HepG2 (cell line): ENCODE measurements at regions not wholly inside any gene's neighbourhood (a gene's known extent, or its start where the extent isn't known, plus 50 kb on each side); places are given as distances from the start of the nearest gene placed in this dataset.

Experiments used
- ATAC-seq: fragments of 200-7000 bp; cut with Tn5 transposase; 3 replicates; pipeline ENCODE4 v1.9.1; 2020; ENCODE audit warnings: mild to moderate bottlenecking, moderate library complexity
- BruUV-seq: library from RNA; stranded (reverse); fragments of 400-500 nt; replicated peaks from 2 replicates; lab custom pipeline; 2021; lab: Mats Ljungman, UMichigan
- CTCF ChIA-PET: fragments of 300-600 bp; formaldehyde crosslinking; extraction: SDS; loops from one replicate; lab custom pipeline; 2021; ENCODE audit warnings: low total read pairs, inconsistent platforms, low intra/inter-chr PET ratio; lab: Yijun Ruan, JAX
- POLR2A ChIA-PET: fragments of 350-600 bp; sonication (Branson Sonifier 250); formaldehyde crosslinking; loops from one replicate; lab custom pipeline; 2020; ENCODE audit warnings: antibody characterized with exemption, inconsistent platforms; lab: Yijun Ruan, JAX
- DNase-seq: peaks from one replicate; pipeline ENCODE4 v3.0.0-alpha.2; 2015; ENCODE audit warnings: low spot score
- FAIRE-seq: peaks from 3 replicates; lab custom pipeline; 2011; peaks lifted over from hg19 to GRCh38; lab: Jason Lieb, UNC
- H2AFZ ChIP-seq: one replicate; pipeline ENCODE4 v1.6.1; 2011; ENCODE audit warnings: low read length, inconsistent platforms
- H3K27ac ChIP-seq: fragments of 300-600 bp; 3 replicates; pipeline ENCODE4 v1.8.0; 2011; ENCODE audit warnings: mixed run types, mild to moderate bottlenecking, mixed read lengths, low read length, inconsistent platforms; ENCODE audit not compliant: insufficient read depth; ENCODE audit errors: extremely low read length
- H3K27me3 ChIP-seq, 2 experiments: fragments of 200-600 bp in 1 of 2; 2 replicates in 1 of 2; 3 replicates in 1 of 2; pipeline versions ENCODE4 v1.6.0 to v1.8.0; 2011; ENCODE audit warnings: low read length in 2 of 2, mild to moderate bottlenecking in 2 of 2, moderate library complexity in 2 of 2, inconsistent platforms in 1 of 2; ENCODE audit not compliant: insufficient read depth in 2 of 2, control insufficient read depth in 1 of 2
- H3K36me3 ChIP-seq, 2 experiments: fragments of 200-600 bp in 1 of 2; replicated peaks in 1 of 2; 2 replicates in 1 of 2; 3 replicates in 1 of 2; pipeline versions ENCODE4 v1.5.1 to v1.8.0; 2011; ENCODE audit warnings: low read length in 2 of 2, inconsistent platforms in 1 of 2; ENCODE audit not compliant: insufficient read depth in 2 of 2, control insufficient read depth in 1 of 2
- H3K4me1 ChIP-seq: 2 replicates; pipeline ENCODE4 v1.5.1; 2012; ENCODE audit warnings: low read length, inconsistent platforms; ENCODE audit not compliant: insufficient read depth
- H3K4me2 ChIP-seq: 2 replicates; pipeline ENCODE4 v1.6.0; 2011; ENCODE audit warnings: low read depth, low read length, inconsistent platforms
- H3K4me3 ChIP-seq, 3 experiments: fragments of 200-600 bp in 1 of 3; sonication (generic), shearing (Covaris generic) in 1 of 3; replicated peaks in 1 of 3; 2 replicates each; pipeline ENCODE4 v1.5.1; 2011 to 2016; ENCODE audit warnings: low read length in 3 of 3, inconsistent platforms in 2 of 3, low read depth in 2 of 3, mild to moderate bottlenecking in 2 of 3, control low read depth in 1 of 3, mixed read lengths in 1 of 3; ENCODE audit not compliant: insufficient read depth in 1 of 3
- H3K79me2 ChIP-seq: one replicate; pipeline ENCODE4 v1.6.1; 2011; ENCODE audit warnings: low read length, inconsistent platforms; ENCODE audit not compliant: insufficient read depth
- H3K9ac ChIP-seq: 2 replicates; pipeline ENCODE4 v1.6.0; 2011; ENCODE audit warnings: mild to moderate bottlenecking, low read depth, low read length, inconsistent platforms; ENCODE audit not compliant: insufficient read depth
- H3K9me3 ChIP-seq: 2 replicates; pipeline ENCODE4 v1.5.1; 2012; ENCODE audit warnings: mild to moderate bottlenecking, low read length
- H4K20me1 ChIP-seq: 2 replicates; pipeline ENCODE4 v1.6.0; 2011; ENCODE audit warnings: inconsistent platforms, mild to moderate bottlenecking, low read length, moderate library complexity; ENCODE audit not compliant: insufficient read depth
- AKAP8 ChIP-seq: sonication (generic); formaldehyde crosslinking; IDR thresholded peaks from 2 replicates; pipeline ENCODE4 v1.5.1; 2020; ENCODE audit warnings: mild to moderate bottlenecking, missing genetic modification reagents
- CBX2 ChIP-seq, 2 experiments: fragments of 200-600 bp in 1 of 2; sonication (generic); formaldehyde crosslinking in 1 of 2; IDR thresholded peaks; 2 replicates each; pipeline versions ENCODE4 v1.7.0 to v1.8.1; 2018 to 2022; ENCODE audit warnings: low read depth in 2 of 2, low read length in 1 of 2, mild to moderate bottlenecking in 1 of 2, missing genetic modification reagents in 1 of 2
- MEF2D ChIP-seq: sonication (generic); formaldehyde crosslinking; IDR thresholded peaks from 2 replicates; pipeline ENCODE4 v1.5.1; 2020; ENCODE audit warnings: mild to moderate bottlenecking, missing genetic modification reagents
- MXD4 ChIP-seq: IDR thresholded peaks from 2 replicates; pipeline ENCODE4 v1.6.1; 2016; ENCODE audit warnings: mild to moderate bottlenecking, missing biosample characterization, missing genetic modification reagents
- NR2F1 ChIP-seq, 2 experiments: fragments of 450-650 bp in 1 of 2; formaldehyde crosslinking in 1 of 2; IDR thresholded peaks; 2 replicates each; pipeline versions ENCODE4 v1.5.0 to v1.6.1; 2016 to 2020; ENCODE audit warnings: mild to moderate bottlenecking in 1 of 2, missing compliant biosample characterization in 1 of 2, missing genetic modification reagents in 1 of 2, moderate library complexity in 1 of 2
- NR3C1 ChIP-seq: sonication (generic); formaldehyde crosslinking; IDR thresholded peaks from 2 replicates; pipeline ENCODE4 v1.4.0; 2020; ENCODE audit warnings: missing genetic modification reagents
- RFX1 ChIP-seq: fragments of 450-650 bp; IDR thresholded peaks from 2 replicates; pipeline ENCODE4 v1.6.1; 2017
- ZNF337 ChIP-seq: sonication (generic); formaldehyde crosslinking; IDR thresholded peaks from 2 replicates; pipeline ENCODE4 v1.5.1; 2020; ENCODE audit warnings: missing genetic modification reagents, low read depth, mild to moderate bottlenecking, borderline replicate concordance
- ZNF569 ChIP-seq: sonication (generic); formaldehyde crosslinking; IDR thresholded peaks from 2 replicates; pipeline ENCODE4 v1.5.0; 2020; ENCODE audit warnings: mild to moderate bottlenecking, missing genetic modification reagents, moderate library complexity, borderline replicate concordance
- WGBS: methylation state at CpG from one replicate; pipeline ENCODE4 v1.1.6; 2017; ENCODE audit warnings: low lambda C conversion rate; 5-methylcytosine and 5-hydroxymethylcytosine counted together
- in situ Hi-C: cut with HindIII; loops from 2 replicates; pipeline ENCODE4 v1.10.0; 2017; ENCODE audit warnings: low pct_unique_long_range_greater_than_20kb; ENCODE audit not compliant: extremely low pct_ligation_motif_present
- intact Hi-C: fragments of 100-400 bp; cut with micrococcal nuclease; formaldehyde crosslinking; loops from one replicate; pipeline ENCODE4 v1.10.0; 2022; ENCODE audit not compliant: unreplicated experiment
- TF ChIP-seq, protein P1 (sequence below): sonication (generic); formaldehyde crosslinking; IDR thresholded peaks from 2 replicates; pipeline ENCODE4 v1.4.0; 2020; ENCODE audit warnings: mild to moderate bottlenecking, missing genetic modification reagents
- TF ChIP-seq, protein P2 (sequence below): IDR thresholded peaks from 2 replicates; pipeline ENCODE4 v1.6.1; 2016; ENCODE audit warnings: mild to moderate bottlenecking, missing biosample characterization, missing genetic modification reagents
- TF ChIP-seq, protein P3 (sequence below): sonication (generic); formaldehyde crosslinking; conservative IDR thresholded peaks from 2 replicates; pipeline ENCODE4 v1.4.0; 2020; ENCODE audit warnings: missing genetic modification reagents

DNA sequence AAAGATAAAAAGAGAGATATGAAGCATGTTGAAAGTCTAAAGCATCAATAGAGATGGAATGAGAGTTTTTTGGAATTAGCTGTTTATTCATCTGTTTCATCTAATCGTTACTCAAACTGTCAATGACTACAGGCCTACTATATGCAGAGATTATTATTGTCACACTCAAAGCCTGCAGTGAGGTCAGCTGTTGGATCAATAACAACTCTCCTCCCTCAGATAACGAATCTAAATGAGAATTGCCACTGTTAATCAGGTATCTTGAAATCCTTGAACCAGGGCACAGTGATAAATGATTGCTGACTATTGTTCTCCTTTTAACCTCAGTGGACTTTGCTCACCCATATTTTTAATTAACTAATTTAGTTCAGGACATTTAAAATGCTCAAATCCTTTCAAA lies 192.3 kb upstream of the SGO1 start:
- H3K79me2 ChIP-seq: no peaks in the 10 kb centered on the region
- no peaks in the 10 kb centered on the region for H3K36me3 ChIP-seq
- CTCF ChIA-PET: no interaction called here
- no peak overlapping the region for H2AFZ ChIP-seq
- no peaks in the 10 kb centered on the region; a peak in 1 of 5 replicates for H3K27me3 ChIP-seq
- 2% methylated on average over 2 of the region's 2 CpGs for WGBS
- BruUV-seq: no TSS peak
- in situ Hi-C loops (no loop called here), intact Hi-C loops (no loop called here)
- ATAC-seq (no peak), DNase-seq (no peak), FAIRE-seq (no peak)
- no peaks in the 10 kb centered on the region for H4K20me1 ChIP-seq
- H3K9me3 ChIP-seq: peaks cover 3% of the 10 kb centered on the region; the same call in 1 of the 2 replicates
- no peak overlapping the region for H3K4me3 ChIP-seq
- TF ChIP-seq NR3C1 (CRISPR knock-in tag): no peak
- TF ChIP-seq NR2F1 (CRISPR knock-in tag; IDR thresholded peaks at IDR 0.05): no peak
- TF ChIP-seq, protein P1, sequence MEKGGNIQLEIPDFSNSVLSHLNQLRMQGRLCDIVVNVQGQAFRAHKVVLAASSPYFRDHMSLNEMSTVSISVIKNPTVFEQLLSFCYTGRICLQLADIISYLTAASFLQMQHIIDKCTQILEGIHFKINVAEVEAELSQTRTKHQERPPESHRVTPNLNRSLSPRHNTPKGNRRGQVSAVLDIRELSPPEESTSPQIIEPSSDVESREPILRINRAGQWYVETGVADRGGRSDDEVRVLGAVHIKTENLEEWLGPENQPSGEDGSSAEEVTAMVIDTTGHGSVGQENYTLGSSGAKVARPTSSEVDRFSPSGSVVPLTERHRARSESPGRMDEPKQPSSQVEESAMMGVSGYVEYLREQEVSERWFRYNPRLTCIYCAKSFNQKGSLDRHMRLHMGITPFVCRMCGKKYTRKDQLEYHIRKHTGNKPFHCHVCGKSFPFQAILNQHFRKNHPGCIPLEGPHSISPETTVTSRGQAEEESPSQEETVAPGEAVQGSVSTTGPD (CRISPR knock-in tag): no peak
- TF ChIP-seq ZNF569: no peak
- TF ChIP-seq RFX1: no peak
- TF ChIP-seq, protein P2, sequence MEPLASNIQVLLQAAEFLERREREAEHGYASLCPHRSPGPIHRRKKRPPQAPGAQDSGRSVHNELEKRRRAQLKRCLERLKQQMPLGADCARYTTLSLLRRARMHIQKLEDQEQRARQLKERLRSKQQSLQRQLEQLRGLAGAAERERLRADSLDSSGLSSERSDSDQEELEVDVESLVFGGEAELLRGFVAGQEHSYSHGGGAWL (CRISPR knock-in tag): no peak
- no peak overlapping the region for H3K9ac ChIP-seq
- no peaks in the 10 kb centered on the region for H3K4me1 ChIP-seq
- POLR2A ChIA-PET: no interaction called here
- H3K4me2 ChIP-seq: no peak overlapping the region
- no peak overlapping the region for H3K27ac ChIP-seq

DNA sequence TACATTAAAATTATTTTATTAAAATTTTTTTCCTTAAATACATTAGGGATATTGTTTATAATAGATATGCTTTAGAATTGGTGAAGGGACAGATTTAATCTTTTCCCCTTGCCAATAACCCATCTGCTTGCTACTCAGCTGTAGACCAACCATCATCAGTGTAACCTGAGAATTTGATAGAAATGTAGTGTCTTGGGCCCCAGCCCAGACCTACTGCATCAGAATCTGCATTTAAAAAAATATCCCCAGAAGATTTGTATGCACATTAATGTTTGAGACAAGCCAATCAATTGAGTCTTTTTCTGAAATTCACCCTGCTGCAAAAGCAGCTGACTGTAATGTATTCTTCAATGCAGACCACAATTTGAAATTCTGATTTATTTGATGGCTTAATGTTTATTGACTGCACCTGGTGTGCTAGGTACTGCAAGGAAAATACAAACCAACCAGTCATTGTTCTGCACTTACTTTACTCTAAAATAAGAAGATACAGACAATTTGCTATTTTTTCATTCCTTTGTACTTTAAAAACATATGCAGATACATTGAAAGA lies 190.7 kb upstream of the SGO1 start:
- FAIRE-seq (no peak), ATAC-seq (no peak)
- Histone ChIP-seq H2AFZ (no peak overlapping the region), H3K4me1 (no peaks in the 10 kb centered on the region), H3K27ac (no peak overlapping the region), H3K36me3 (no peaks in the 10 kb centered on the region), H3K4me2 (no peak overlapping the region), H3K4me3 (no peak overlapping the region), H3K27me3 (no peaks in the 10 kb centered on the region), H3K9ac (no peak overlapping the region), H4K20me1 (no peaks in the 10 kb centered on the region)
- POLR2A ChIA-PET: no interaction called here
- CTCF ChIA-PET: no interaction called here
- TF ChIP-seq AKAP8 (CRISPR knock-in tag) (no peak), CBX2 (IDR thresholded peaks at IDR 0.05; ENCODE audit: low read depth, low read length) (no peak), CBX2 (CRISPR knock-in tag; IDR thresholded peaks at IDR 0.05; ENCODE audit: low read depth) (no peak), MXD4 (no peak), ZNF337 (no peak), MEF2D (CRISPR knock-in tag) (no peak)
- TF ChIP-seq, protein P3, sequence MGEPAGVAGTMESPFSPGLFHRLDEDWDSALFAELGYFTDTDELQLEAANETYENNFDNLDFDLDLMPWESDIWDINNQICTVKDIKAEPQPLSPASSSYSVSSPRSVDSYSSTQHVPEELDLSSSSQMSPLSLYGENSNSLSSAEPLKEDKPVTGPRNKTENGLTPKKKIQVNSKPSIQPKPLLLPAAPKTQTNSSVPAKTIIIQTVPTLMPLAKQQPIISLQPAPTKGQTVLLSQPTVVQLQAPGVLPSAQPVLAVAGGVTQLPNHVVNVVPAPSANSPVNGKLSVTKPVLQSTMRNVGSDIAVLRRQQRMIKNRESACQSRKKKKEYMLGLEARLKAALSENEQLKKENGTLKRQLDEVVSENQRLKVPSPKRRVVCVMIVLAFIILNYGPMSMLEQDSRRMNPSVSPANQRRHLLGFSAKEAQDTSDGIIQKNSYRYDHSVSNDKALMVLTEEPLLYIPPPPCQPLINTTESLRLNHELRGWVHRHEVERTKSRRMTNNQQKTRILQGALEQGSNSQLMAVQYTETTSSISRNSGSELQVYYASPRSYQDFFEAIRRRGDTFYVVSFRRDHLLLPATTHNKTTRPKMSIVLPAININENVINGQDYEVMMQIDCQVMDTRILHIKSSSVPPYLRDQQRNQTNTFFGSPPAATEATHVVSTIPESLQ (CRISPR knock-in tag): no peak
- TF ChIP-seq, all 625 proteins: peak for 0
- BruUV-seq: no TSS peak
- intact Hi-C loops (no loop called here), in situ Hi-C loops (no loop called here)
- Histone ChIP-seq H3K79me2 (no peaks in the 10 kb centered on the region), H3K9me3 (peaks cover 3% of the 10 kb centered on the region; the same call in 1 of the 2 replicates)
- no peak for DNase-seq
